ENCODE measurements at regions not wholly inside any gene's neighbourhood (a gene's known extent, or its start where the extent isn't known, plus 50 kb on each side); places are given as distances from the start of the nearest gene placed in this dataset.

GRCh38 chr4:11839889-11840288, 411.2 kb upstream of the HS3ST1 start (continued):
- TF ChIP-seq, protein P1, sequence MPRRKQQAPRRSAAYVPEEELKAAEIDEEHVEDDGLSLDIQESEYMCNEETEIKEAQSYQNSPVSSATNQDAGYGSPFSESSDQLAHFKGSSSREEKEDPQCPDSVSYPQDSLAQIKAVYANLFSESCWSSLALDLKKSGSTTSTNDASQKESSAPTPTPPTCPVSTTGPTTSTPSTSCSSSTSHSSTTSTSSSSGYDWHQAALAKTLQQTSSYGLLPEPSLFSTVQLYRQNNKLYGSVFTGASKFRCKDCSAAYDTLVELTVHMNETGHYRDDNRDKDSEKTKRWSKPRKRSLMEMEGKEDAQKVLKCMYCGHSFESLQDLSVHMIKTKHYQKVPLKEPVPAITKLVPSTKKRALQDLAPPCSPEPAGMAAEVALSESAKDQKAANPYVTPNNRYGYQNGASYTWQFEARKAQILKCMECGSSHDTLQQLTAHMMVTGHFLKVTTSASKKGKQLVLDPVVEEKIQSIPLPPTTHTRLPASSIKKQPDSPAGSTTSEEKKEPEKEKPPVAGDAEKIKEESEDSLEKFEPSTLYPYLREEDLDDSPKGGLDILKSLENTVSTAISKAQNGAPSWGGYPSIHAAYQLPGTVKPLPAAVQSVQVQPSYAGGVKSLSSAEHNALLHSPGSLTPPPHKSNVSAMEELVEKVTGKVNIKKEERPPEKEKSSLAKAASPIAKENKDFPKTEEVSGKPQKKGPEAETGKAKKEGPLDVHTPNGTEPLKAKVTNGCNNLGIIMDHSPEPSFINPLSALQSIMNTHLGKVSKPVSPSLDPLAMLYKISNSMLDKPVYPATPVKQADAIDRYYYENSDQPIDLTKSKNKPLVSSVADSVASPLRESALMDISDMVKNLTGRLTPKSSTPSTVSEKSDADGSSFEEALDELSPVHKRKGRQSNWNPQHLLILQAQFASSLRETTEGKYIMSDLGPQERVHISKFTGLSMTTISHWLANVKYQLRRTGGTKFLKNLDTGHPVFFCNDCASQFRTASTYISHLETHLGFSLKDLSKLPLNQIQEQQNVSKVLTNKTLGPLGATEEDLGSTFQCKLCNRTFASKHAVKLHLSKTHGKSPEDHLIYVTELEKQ (tag by site-specific recombination; IDR thresholded peaks at IDR 0.05; ENCODE audit: borderline replicate concordance) = no peak
- TF ChIP-seq ZNF785 (tag by site-specific recombination; IDR thresholded peaks at IDR 0.05) (no peak), ZNF37A (tag by site-specific recombination; IDR thresholded peaks at IDR 0.05) (no peak), ZNF792 (tag by site-specific recombination; IDR thresholded peaks at IDR 0.05) (no peak), AEBP2 (tag by site-specific recombination; IDR thresholded peaks at IDR 0.05; ENCODE audit: borderline replicate concordance) (no peak)

- no peaks in the 10 kb centered on the region for H3K4me1 ChIP-seq (ENCODE audit: control insufficient read depth, insufficient read depth, low read length)
- no peak overlapping the region for H3K27ac ChIP-seq (ENCODE audit: extremely low read depth, low read depth, low read length)
- POLR2A ChIA-PET = no interaction called here
- no peak for TF ChIP-seq ZNF266 (tag by site-specific recombination; IDR thresholded peaks at IDR 0.05; ENCODE audit: low read depth)
- no peak for TF ChIP-seq ZNF16 (tag by site-specific recombination; IDR thresholded peaks at IDR 0.05; ENCODE audit: low read depth)
- no peak for TF ChIP-seq ZNF157 (tag by site-specific recombination; IDR thresholded peaks at IDR 0.05)
- no peak for TF ChIP-seq RBAK (tag by site-specific recombination; IDR thresholded peaks at IDR 0.05)
- no peak for TF ChIP-seq ZEB2 (tag by site-specific recombination; IDR thresholded peaks at IDR 0.05)
- no peak for TF ChIP-seq ZNF433 (tag by site-specific recombination; IDR thresholded peaks at IDR 0.05; ENCODE audit: low read depth)
- TF ChIP-seq MYNN (tag by site-specific recombination; IDR thresholded peaks at IDR 0.05; ENCODE audit: borderline replicate concordance) = no peak
- no peak for TF ChIP-seq ZSCAN16 (tag by site-specific recombination; IDR thresholded peaks at IDR 0.05)
- TF ChIP-seq, protein P2, sequence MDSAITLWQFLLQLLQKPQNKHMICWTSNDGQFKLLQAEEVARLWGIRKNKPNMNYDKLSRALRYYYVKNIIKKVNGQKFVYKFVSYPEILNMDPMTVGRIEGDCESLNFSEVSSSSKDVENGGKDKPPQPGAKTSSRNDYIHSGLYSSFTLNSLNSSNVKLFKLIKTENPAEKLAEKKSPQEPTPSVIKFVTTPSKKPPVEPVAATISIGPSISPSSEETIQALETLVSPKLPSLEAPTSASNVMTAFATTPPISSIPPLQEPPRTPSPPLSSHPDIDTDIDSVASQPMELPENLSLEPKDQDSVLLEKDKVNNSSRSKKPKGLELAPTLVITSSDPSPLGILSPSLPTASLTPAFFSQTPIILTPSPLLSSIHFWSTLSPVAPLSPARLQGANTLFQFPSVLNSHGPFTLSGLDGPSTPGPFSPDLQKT (IDR thresholded peaks at IDR 0.05; ENCODE audit: borderline replicate concordance, low read depth, low read length) = no peak
- TF ChIP-seq, protein P3, sequence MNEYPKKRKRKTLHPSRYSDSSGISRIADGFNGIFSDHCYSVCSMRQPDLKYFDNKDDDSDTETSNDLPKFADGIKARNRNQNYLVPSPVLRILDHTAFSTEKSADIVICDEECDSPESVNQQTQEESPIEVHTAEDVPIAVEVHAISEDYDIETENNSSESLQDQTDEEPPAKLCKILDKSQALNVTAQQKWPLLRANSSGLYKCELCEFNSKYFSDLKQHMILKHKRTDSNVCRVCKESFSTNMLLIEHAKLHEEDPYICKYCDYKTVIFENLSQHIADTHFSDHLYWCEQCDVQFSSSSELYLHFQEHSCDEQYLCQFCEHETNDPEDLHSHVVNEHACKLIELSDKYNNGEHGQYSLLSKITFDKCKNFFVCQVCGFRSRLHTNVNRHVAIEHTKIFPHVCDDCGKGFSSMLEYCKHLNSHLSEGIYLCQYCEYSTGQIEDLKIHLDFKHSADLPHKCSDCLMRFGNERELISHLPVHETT (tag by site-specific recombination; IDR thresholded peaks at IDR 0.05) = no peak
- no peak for TF ChIP-seq ZNF670 (tag by site-specific recombination; IDR thresholded peaks at IDR 0.05; ENCODE audit: low read depth)
- no peak for TF ChIP-seq ZNF221 (tag by site-specific recombination; IDR thresholded peaks at IDR 0.05; ENCODE audit: borderline replicate concordance)
- no peak for TF ChIP-seq SP7 (tag by site-specific recombination; IDR thresholded peaks at IDR 0.05)
- TF ChIP-seq PRDM4 (tag by site-specific recombination; IDR thresholded peaks at IDR 0.05) = no peak
- no peak for TF ChIP-seq ZNF248 (tag by site-specific recombination; IDR thresholded peaks at IDR 0.05)
- no peak overlapping the region for H3K4me3 ChIP-seq (ENCODE audit: low read depth, low read length)
- H3K9me3 ChIP-seq (ENCODE audit: control insufficient read depth, insufficient read depth, low read depth, low read length) = no peaks in the 10 kb centered on the region
- CTCF ChIA-PET = no interaction called here
- H3K36me3 ChIP-seq (ENCODE audit: control insufficient read depth in 2 of 2, insufficient read depth in 1 of 2, low read length in 2 of 2) = no peaks in the 10 kb centered on the region
Measured at GRCh38 chr4:11831739-11832138, 403.0 kb upstream of the HS3ST1 start.
